GM12891 (cell line): ENCODE measurements at regions not wholly inside any gene's neighbourhood (a gene's known extent, or its start where the extent isn't known, plus 50 kb on each side); places are given as distances from the start of the nearest gene placed in this dataset.

Experiments used
- POLR2AphosphoS5 ChIP-seq: IDR thresholded peaks from 2 replicates; pipeline ENCODE4 v1.6.1; 2011; ENCODE audit warnings: low read depth, low read length, control low read depth
- TAF1 ChIP-seq: IDR thresholded peaks from 2 replicates; pipeline ENCODE4 v1.6.1; 2011; ENCODE audit warnings: low read depth, low read length, control low read depth

- TF ChIP-seq TAF1 (no peak), POLR2AphosphoS5 (no peak)
These were observed 235.6 kb upstream of the FMN2 start for GRCh38 chr1:239856067-239856466.
